ENCODE measurements at regions not wholly inside any gene's neighbourhood (a gene's known extent, or its start where the extent isn't known, plus 50 kb on each side); places are given as distances from the start of the nearest gene placed in this dataset.
"Not testable (repeated sequence)": the region's sequence is repeated elsewhere in the genome, so short reads cannot be mapped to it uniquely, and the experiment has no call there.

- no peak for DNase-seq
These were observed 345.5 kb upstream of the FSIP2 start for GRCh38 chr2:185393091-185393490.

GRCh38 chr2:185402474-185402873 lies 336.1 kb upstream of the FSIP2 start:
- no peak for DNase-seq

GRCh38 chr2:185404578-185404977 lies 334.0 kb upstream of the FSIP2 start:
- no peak for DNase-seq

- DNase-seq = no peak
These were observed 321.5 kb upstream of the FSIP2 start for GRCh38 chr2:185417111-185417510.

GRCh38 chr2:185417688-185418087 lies 320.9 kb upstream of the FSIP2 start:
- DNase-seq = no peak

- not testable (repeated sequence) for DNase-seq
These were observed 313.5 kb upstream of the FSIP2 start for GRCh38 chr2:185424958-185425629.

- DNase-seq = no peak
These were observed 310.6 kb upstream of the FSIP2 start for GRCh38 chr2:185428000-185428399.

- DNase-seq = no peak
These were observed 304.8 kb upstream of the FSIP2 start for GRCh38 chr2:185433824-185434223.

GRCh38 chr2:185436787-185437372 lies 301.7 kb upstream of the FSIP2 start:
- no peak for DNase-seq

- no peak for DNase-seq
These were observed 297.1 kb upstream of the FSIP2 start for GRCh38 chr2:185441486-185442005.

- peak; percentile 77 for DNase-seq
These were observed 282.1 kb upstream of the FSIP2 start for GRCh38 chr2:185456517-185456916.

- no peak for DNase-seq
These were observed 275.1 kb upstream of the FSIP2 start for GRCh38 chr2:185463481-185463880.

GRCh38 chr2:185466915-185467314 lies 271.7 kb upstream of the FSIP2 start:
- no peak for DNase-seq

- no peak for DNase-seq
These were observed 267.2 kb upstream of the FSIP2 start for GRCh38 chr2:185471441-185471840.

GRCh38 chr2:185472574-185472973 lies 266.0 kb upstream of the FSIP2 start:
- DNase-seq = no peak

GRCh38 chr2:185473838-185474237 lies 264.8 kb upstream of the FSIP2 start:
- no peak for DNase-seq

GRCh38 chr2:185475914-185476313 lies 262.7 kb upstream of the FSIP2 start:
- DNase-seq = peak; percentile 86

GRCh38 chr2:185477452-185477851 lies 261.2 kb upstream of the FSIP2 start:
- DNase-seq = no peak

- DNase-seq = no peak
These were observed 254.0 kb upstream of the FSIP2 start for GRCh38 chr2:185484602-185485001.

GRCh38 chr2:185502351-185502750 lies 236.3 kb upstream of the FSIP2 start:
- peak; percentile 72 for DNase-seq

GRCh38 chr2:185507719-185508118 lies 230.9 kb upstream of the FSIP2 start:
- DNase-seq = no peak

GRCh38 chr2:185510060-185510459 lies 228.5 kb upstream of the FSIP2 start:
- DNase-seq = no peak

- no peak for DNase-seq
These were observed 226.7 kb upstream of the FSIP2 start for GRCh38 chr2:185511925-185512324.

GRCh38 chr2:185522472-185522871 lies 216.1 kb upstream of the FSIP2 start:
- DNase-seq = no peak

- DNase-seq = not testable (repeated sequence)
These were observed 214.4 kb upstream of the FSIP2 start for GRCh38 chr2:185524242-185524641.

Data from NCI-H446 treated with DMSO at 0.1 percent for 48 hours (cell line).